Stimulated activated naive B cell treated with anti-CD40 and anti-IgM and Interleukin-4, amounts not matched to agents 10 μg/mL and 1 μg/mL and 100 μg/mL, for 72 hours (primary cell): ENCODE measurements at regions not wholly inside any gene's neighbourhood (a gene's known extent, or its start where the extent isn't known, plus 50 kb on each side); places are given as distances from the start of the nearest gene placed in this dataset.

Source experiments
- ATAC-seq, 2 donors: fragments of 150-1000 bp; cut with Tn5 transposase; replicated peaks; 2 replicates each; pipeline ENCODE4 v1.10.0; 2021; ENCODE audit warnings: moderate library complexity in 1 of 2
- DNase-seq: peaks from one replicate; pipeline ENCODE4 v3.0.0; 2021
- H3K27ac Mint-ChIP-seq: one replicate; pipeline ENCODE4 v1.8.0; 2022; ENCODE audit warnings: mild to moderate bottlenecking, mixed read lengths
- H3K27me3 Mint-ChIP-seq, 2 donors: one replicate each; pipeline ENCODE4 v1.8.0; 2022; ENCODE audit warnings: mixed read lengths in 2 of 2
- H3K36me3 Mint-ChIP-seq, 2 donors: one replicate each; pipeline ENCODE4 v1.8.0; 2022; ENCODE audit warnings: mixed read lengths in 2 of 2, mild to moderate bottlenecking in 1 of 2
- H3K4me1 Mint-ChIP-seq, 2 donors: one replicate each; pipeline ENCODE4 v1.8.0; 2022; ENCODE audit warnings: mixed read lengths in 2 of 2, mild to moderate bottlenecking in 1 of 2
- H3K4me3 Mint-ChIP-seq, 2 donors: one replicate each; pipeline ENCODE4 v1.8.0; 2022; ENCODE audit warnings: mild to moderate bottlenecking in 2 of 2, mixed read lengths in 2 of 2, moderate library complexity in 1 of 2
- H3K9me3 Mint-ChIP-seq, 2 donors: one replicate each; pipeline ENCODE4 v1.8.0; 2022; ENCODE audit warnings: mixed read lengths in 2 of 2, mild to moderate bottlenecking in 1 of 2

DNA sequence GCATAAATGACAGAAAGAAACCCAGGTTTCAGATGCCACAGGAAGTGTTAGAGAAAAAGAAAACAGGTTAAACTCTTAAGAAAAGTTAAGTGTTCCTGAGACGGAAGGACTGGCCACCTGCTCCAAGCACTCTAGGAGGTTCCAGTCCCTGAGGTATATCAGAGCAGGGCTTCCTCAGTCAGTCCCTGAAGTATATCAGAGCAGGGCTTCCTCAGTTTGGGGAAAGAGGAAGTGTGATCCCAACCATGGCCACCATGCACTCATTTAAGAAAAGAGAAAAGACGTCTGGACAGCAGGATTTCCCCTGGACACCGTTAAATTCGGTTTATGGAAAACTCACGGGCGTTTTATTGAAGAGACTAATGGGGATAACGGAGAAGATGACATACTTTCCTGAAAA, 133.4 kb upstream of the PFKP start:
- Mint-ChIP-seq H3K27ac (no peak overlapping the region), H3K9me3 (no peaks in the 10 kb centered on the region), H3K36me3 (peaks cover 0 to 11% of the 10 kb centered on the region in 2 donors), H3K4me1 (peaks cover 12 to 29% of the 10 kb centered on the region in 2 donors), H3K27me3 (peaks cover 18 to 32% of the 10 kb centered on the region in 2 donors), H3K4me3 (no peak overlapping the region)
- peak; percentile 60 to 67 for ATAC-seq
- no peak for DNase-seq

DNA sequence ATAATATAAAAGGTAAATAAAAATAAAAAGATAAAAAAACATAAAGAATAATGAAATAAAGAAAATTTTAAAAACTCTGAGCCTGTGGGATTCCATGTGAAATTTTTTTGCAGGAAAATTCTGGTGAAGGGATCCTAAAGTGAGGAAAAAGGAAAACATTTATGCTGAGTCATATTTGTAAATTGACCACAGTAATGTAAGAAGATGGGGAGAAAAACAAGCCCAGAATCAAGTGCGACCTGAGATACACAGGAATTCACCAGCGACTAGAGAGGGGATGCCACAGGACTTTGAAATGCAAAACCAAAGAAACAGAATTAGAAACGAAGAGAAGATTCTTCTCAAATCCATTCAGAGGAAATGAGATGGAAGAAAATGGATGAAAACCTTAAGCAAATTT, 133.8 kb upstream of the PFKP start:
- ATAC-seq (no peak), DNase-seq (no peak)
- no peak overlapping the region for H3K27ac Mint-ChIP-seq
- H3K4me3 Mint-ChIP-seq, result no peak overlapping the region
- peaks cover 10 to 30% of the 10 kb centered on the region in 2 donors for H3K4me1 Mint-ChIP-seq
- peaks cover 15 to 32% of the 10 kb centered on the region in 2 donors for H3K27me3 Mint-ChIP-seq
- H3K36me3 Mint-ChIP-seq, result peaks cover 0 to 8% of the 10 kb centered on the region in 2 donors
- H3K9me3 Mint-ChIP-seq, result no peaks in the 10 kb centered on the region

- DNase-seq (no peak), ATAC-seq (no peak)
- Mint-ChIP-seq H3K27me3 (peaks cover 17 to 35% of the 10 kb centered on the region in 2 donors), H3K4me3 (no peak overlapping the region), H3K27ac (peak overlapping the region; percentile 65), H3K9me3 (no peaks in the 10 kb centered on the region), H3K4me1 (peaks cover 13 to 34% of the 10 kb centered on the region in 2 donors), H3K36me3 (peaks cover 0 to 7% of the 10 kb centered on the region in 2 donors)
Observed at GRCh38 chr10:2933071-2933470, 134.3 kb upstream of the PFKP start.

DNA sequence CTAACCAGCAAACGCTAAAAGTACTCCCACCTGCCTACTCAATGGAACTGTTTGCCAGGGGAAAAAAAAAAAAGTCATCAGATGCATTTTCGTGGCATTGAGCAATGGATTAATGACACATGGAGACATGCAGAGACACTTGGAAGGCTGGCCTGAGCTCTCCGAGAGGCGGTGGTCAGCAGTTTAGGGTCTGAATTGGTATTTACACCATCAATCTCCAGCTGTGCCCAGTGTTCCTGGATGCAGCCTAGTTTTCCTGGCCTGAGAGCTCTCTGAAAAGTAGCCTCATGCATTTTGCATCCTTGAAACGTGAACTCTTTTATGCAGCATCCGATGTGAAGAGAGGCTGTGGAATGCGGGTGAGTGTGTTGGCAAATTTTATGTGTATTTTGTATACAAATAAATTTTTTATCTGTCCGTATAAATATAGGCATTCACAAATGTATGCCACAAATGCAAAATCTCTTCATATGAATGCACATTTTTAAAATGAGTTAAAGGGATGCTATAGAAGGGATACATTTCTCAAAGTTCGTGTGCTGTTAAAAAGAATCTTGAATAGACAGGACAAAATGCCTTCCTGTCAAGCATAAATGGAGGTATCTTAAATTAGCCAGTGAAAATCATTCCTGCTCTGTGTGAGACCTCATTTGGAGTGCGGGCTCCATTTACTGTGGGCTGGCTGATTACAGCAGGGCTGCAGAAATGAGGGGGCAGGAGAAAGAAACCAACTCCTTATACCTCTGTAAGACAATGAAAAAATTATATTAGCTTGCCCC, 137.7 kb upstream of the PFKP start:
- no peak for DNase-seq
- Mint-ChIP-seq H3K4me1 (peaks cover 17 to 38% of the 10 kb centered on the region in 2 donors), H3K27ac (no peak overlapping the region), H3K9me3 (no peaks in the 10 kb centered on the region), H3K27me3 (peaks cover 36 to 57% of the 10 kb centered on the region in 2 donors), H3K36me3 (peaks cover 0 to 7% of the 10 kb centered on the region in 2 donors), H3K4me3 (no peak overlapping the region)
- ATAC-seq, result no peak

GRCh38 chr10:2927958-2928840, 139.1 kb upstream of the PFKP start:
- peaks cover 11 to 23% of the 10 kb centered on the region in 2 donors for H3K4me1 Mint-ChIP-seq
- H3K27ac Mint-ChIP-seq, result peak overlapping the region; percentile 78
- H3K9me3 Mint-ChIP-seq, result no peaks in the 10 kb centered on the region
- ATAC-seq (peak; percentile 96 to 98), DNase-seq (peak; percentile 78)
- peak overlapping the region; percentile 17 to 28 for H3K4me3 Mint-ChIP-seq
- H3K36me3 Mint-ChIP-seq, result peaks cover 0 to 7% of the 10 kb centered on the region in 2 donors
- H3K27me3 Mint-ChIP-seq, result peaks cover 37 to 61% of the 10 kb centered on the region in 2 donors

- DNase-seq (no peak), ATAC-seq (no peak)
- H3K4me1 Mint-ChIP-seq, result peaks cover 11 to 21% of the 10 kb centered on the region in 2 donors
- H3K27me3 Mint-ChIP-seq, result peaks cover 38 to 57% of the 10 kb centered on the region in 2 donors
- no peaks in the 10 kb centered on the region for H3K9me3 Mint-ChIP-seq
- H3K4me3 Mint-ChIP-seq, result no peak overlapping the region
- no peak overlapping the region for H3K27ac Mint-ChIP-seq
- peaks cover 0 to 5% of the 10 kb centered on the region in 2 donors for H3K36me3 Mint-ChIP-seq
Observed at GRCh38 chr10:2926918-2927660, 140.3 kb upstream of the PFKP start.

DNA sequence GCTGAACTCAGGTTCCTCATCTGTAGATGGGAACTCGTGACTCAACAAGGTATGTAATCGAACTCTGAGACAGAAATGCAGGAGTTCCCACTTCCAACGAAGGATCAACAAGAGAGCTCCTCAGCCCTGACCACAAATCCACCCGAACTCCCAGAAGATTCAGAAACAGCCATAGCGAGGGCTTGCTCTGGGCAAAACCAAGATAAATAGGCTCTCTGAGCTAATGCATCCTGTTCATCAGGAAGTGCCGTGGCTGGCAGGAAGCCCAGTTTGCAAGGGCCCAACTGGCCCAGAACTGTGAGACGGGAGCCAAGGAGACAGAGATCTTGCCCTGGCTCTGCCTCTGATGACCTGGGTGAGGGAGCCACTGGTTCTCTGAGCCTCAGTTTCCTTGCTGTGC, 141.7 kb upstream of the PFKP start:
- peaks cover 49 to 60% of the 10 kb centered on the region in 2 donors for H3K27me3 Mint-ChIP-seq
- no peak overlapping the region for H3K27ac Mint-ChIP-seq
- DNase-seq, result no peak
- ATAC-seq, result peak in 1 of 2 donors; percentile 18
- no peak overlapping the region for H3K4me3 Mint-ChIP-seq
- peaks cover 15 to 23% of the 10 kb centered on the region in 2 donors for H3K4me1 Mint-ChIP-seq
- H3K9me3 Mint-ChIP-seq, result no peaks in the 10 kb centered on the region
- no peaks in the 10 kb centered on the region for H3K36me3 Mint-ChIP-seq

- Mint-ChIP-seq H3K27me3 (peaks cover 49 to 59% of the 10 kb centered on the region in 2 donors), H3K4me3 (no peak overlapping the region), H3K36me3 (no peaks in the 10 kb centered on the region), H3K27ac (no peak overlapping the region), H3K9me3 (no peaks in the 10 kb centered on the region), H3K4me1 (peaks cover 16 to 28% of the 10 kb centered on the region in 2 donors)
- DNase-seq (no peak), ATAC-seq (no peak)
Observed at GRCh38 chr10:2924431-2924830, 142.9 kb upstream of the PFKP start.

DNA sequence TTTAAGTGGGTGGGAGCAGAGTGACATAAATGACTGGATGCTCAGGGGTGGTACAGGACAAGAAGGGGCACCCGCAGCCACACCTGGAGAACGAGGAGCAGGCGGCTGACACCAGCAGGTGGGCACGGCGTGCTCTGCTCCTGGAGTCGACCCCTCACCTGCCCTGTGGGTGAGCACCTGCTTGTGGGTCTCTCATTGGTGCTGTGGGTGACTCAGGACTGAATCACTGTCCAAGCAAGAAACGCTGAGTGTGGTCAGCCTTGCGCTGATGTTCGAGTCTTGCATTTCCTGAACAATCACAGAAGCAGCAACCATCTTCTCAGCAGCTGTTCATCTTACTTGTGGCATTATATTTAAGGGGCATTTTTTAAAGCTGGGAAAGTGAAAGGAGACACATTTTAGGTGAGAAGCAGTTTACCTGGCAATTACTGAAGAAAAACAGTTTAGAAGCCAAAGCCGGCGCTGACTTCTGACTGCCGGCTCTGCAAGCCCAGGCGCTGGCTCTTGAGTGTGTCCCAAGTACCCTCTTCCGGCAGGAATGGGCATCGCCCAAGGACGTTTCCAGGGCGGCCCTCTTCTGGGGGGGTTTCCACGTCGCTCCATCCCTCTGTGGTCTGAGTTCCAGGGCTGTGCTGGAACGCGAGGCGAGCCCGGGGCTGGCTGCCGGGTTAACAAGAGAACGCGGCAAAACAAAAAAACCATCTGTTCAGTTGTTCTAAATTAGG, 145.2 kb upstream of the PFKP start:
- H3K27ac Mint-ChIP-seq, result no peak overlapping the region
- H3K9me3 Mint-ChIP-seq, result no peaks in the 10 kb centered on the region
- no peak for DNase-seq
- H3K36me3 Mint-ChIP-seq, result no peaks in the 10 kb centered on the region
- peaks cover 34 to 38% of the 10 kb centered on the region in 2 donors for H3K27me3 Mint-ChIP-seq
- no peak for ATAC-seq
- no peak overlapping the region for H3K4me3 Mint-ChIP-seq
- peaks cover 10 to 12% of the 10 kb centered on the region in 2 donors for H3K4me1 Mint-ChIP-seq

DNA sequence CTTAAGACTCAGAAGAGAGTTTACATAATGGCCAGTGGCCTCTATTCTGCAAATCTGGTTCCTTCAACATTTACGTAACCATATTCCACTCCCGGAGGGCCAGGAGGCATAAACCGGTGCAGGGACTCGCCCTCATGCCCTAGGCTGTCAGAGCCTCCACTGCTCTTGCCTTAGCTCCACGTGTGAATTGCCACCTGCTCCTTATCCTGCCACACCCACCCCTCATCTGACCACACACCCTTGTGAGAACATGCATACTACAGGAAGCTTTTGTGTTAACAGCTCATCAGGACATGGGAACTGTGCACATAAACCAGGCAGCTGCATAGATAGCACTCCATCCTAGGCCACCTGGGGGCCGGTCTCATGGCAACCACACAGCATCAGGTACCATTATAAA, 146.7 kb upstream of the PFKP start:
- no peak overlapping the region for H3K4me3 Mint-ChIP-seq
- no peaks in the 10 kb centered on the region for H3K9me3 Mint-ChIP-seq
- H3K36me3 Mint-ChIP-seq, result no peaks in the 10 kb centered on the region
- H3K27me3 Mint-ChIP-seq, result peaks cover 26 to 33% of the 10 kb centered on the region in 2 donors
- ATAC-seq (peak in 1 of 2 donors; percentile 10), DNase-seq (no peak)
- peaks cover 7 to 9% of the 10 kb centered on the region in 2 donors for H3K4me1 Mint-ChIP-seq
- H3K27ac Mint-ChIP-seq, result no peak overlapping the region

DNA sequence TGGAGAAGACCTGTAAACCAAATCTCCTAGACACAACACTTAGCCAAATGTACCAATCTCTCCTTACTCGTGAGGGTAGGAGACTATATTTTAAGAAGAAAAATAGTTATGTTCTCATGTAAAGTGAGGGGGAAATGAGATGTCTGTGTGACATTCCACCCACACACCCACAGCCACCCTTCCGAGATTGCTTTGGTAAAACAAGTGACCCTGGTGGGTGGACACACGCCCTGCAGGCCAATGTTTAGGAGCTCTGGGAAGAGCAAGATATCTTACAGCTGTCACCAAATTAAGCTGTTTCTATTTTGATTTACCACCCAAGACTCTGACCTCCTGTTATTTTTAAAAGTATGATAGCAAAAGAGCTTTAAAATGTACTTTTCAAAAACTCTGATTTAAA, 147.2 kb upstream of the PFKP start:
- Mint-ChIP-seq H3K4me1 (peaks cover 5 to 7% of the 10 kb centered on the region in 2 donors), H3K27ac (no peak overlapping the region), H3K36me3 (no peaks in the 10 kb centered on the region), H3K27me3 (peaks cover 29 to 34% of the 10 kb centered on the region in 2 donors), H3K9me3 (no peaks in the 10 kb centered on the region), H3K4me3 (no peak overlapping the region)
- ATAC-seq, result no peak
- no peak for DNase-seq

DNA sequence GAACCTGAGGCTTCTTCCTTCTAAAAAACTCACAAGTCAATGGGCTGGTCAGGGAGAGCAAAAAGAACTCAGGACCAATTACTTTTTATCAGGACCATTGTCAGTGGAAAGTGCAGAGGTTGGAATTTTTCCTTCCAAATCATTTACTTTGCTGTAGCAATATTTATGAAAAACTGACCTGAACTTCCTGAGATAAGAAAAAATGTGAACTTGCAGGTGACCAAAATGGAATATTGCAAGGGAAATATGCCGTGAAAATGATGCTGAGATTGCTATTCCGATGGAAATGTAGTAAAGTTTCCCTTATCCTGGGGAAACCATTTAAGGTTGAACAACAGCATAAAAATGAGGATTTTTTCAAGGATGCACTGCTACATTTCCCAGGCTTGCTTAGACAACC, 148.3 kb upstream of the PFKP start:
- Mint-ChIP-seq H3K27ac (no peak overlapping the region), H3K36me3 (no peaks in the 10 kb centered on the region), H3K4me3 (no peak overlapping the region), H3K27me3 (peaks cover 33 to 34% of the 10 kb centered on the region in 2 donors), H3K4me1 (peaks cover 5 to 7% of the 10 kb centered on the region in 2 donors), H3K9me3 (no peaks in the 10 kb centered on the region)
- no peak for DNase-seq
- no peak for ATAC-seq

DNA sequence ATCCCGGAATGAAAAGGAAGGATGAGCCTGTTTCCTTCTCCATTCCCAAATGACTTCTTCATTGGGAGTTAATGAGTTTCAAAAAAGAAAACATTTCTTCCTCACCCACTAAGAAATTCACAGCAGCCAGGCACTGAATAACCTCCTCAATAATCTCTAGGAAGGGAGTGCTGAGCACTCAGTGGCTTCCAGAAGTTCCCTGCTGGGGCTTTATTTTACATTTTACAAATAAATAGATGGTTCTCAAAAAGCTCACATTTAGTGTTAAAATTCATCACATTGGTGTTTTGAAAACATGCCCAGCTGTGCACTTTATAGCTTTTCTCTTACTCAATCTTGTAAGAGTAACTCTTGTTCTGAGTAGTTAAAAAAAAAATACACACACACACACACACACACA, 148.9 kb upstream of the PFKP start:
- Mint-ChIP-seq H3K4me3 (no peak overlapping the region), H3K27me3 (peaks cover 27 to 31% of the 10 kb centered on the region in 2 donors), H3K36me3 (no peaks in the 10 kb centered on the region), H3K9me3 (no peaks in the 10 kb centered on the region), H3K27ac (no peak overlapping the region), H3K4me1 (peaks cover 5 to 7% of the 10 kb centered on the region in 2 donors)
- DNase-seq, result no peak
- ATAC-seq, result no peak
